ENCODE measurements at regions not wholly inside any gene's neighbourhood (a gene's known extent, or its start where the extent isn't known, plus 50 kb on each side); places are given as distances from the start of the nearest gene placed in this dataset.

DNA sequence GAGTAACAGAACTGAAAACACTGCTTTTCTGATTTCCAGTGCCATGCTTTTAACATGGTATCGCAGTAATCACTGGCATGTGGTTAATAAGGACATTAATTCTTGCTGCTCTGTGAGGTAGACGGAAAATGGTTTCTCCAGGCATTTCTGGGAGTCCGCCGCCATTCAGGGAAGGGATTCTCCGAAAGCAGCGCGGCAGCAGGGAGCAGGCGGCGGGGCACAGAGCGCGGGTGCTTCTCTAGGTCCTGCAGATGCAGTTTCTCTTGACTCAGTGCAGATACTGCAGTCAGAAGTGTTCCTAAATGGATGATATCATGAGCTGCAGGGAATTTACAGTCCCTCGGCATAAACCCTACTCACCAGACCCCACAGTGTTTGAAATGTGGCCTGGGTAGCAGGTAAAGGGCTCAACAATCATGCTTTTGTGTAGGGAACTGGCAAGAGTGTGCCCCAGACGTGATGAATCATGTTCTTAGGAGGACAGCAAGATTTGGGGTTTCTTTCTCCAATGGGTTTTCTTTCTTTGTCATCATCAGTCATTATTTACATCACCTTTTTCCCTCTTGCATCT is 338.6 kb upstream of the ARGLU1 start:
- peak in 1 of 51 donors; percentile 0 for DNase-seq

DNA sequence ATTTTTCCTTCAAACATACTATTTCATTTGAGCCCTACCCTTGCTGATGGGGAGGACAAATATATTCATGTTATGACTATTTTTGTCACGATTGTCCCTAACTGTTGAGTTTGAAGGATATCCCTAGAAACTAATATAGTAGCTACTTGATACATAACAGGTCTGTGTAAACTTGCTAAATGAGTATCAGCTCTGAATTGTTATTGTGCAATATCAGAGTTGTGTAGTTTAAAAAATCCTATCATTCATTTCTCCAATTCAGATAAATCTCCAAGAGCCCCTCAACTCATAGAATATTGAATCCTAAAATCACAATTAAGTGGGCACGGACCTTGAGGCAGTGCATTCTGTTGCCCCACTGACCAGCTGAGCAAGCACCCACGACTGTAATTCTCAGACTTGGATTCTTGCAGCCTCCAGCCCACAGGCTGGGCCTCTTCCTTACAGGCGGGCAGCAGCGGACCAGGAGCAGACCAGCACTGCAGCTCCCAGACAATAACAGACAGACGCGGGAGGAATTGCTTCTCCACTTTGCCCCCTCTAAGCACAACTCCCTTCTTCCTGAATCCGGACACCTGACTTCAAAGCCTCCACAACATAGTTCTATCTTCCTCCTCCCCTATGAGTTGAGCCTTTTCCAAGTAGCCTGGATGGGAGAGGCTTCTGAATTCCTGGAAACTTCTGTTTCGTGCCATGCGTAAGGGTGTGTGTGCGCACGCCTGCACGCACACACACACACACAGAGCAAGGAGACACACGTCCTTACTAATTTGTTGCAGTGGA is 337.6 kb upstream of the ARGLU1 start:
- DNase-seq = no peak

DNA sequence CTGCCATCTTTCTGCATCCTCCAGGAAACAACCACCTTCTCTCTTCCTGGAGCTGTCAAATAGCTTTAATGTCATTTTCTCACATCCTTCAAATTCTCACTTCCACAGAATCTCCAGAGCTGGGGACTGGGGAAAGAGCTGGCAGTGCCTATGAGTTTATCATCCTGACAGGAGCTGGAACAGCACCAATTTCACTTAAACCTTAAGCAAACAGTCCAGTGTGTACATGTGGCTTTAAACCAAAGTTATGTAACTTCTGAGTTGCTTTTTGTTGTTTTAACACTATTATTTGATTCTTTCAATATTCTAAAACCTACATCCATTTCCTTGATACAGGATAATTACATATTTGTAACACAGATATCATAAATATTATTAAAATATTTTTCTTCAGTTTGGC is 331.5 kb upstream of the ARGLU1 start:
- no peak for DNase-seq

DNA sequence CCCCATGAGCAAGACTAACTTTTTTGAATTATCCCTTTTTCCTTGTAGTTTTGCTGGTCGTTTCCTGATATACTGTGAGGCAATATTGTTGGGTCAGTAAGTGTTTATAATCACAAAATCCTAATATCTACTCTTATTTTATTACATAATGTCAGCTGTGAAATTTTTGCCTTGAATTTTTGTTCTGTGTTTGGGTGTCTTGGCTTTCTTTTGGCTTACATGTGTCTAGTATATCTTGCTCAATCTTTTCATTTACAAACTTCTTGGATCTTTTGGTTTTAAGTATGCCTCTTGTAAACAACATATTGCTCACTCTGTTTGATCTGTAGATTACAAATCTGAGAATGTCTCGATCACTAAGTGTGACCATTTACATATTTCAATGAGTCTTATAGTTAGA is 330.3 kb upstream of the ARGLU1 start:
- no peak for DNase-seq

DNA sequence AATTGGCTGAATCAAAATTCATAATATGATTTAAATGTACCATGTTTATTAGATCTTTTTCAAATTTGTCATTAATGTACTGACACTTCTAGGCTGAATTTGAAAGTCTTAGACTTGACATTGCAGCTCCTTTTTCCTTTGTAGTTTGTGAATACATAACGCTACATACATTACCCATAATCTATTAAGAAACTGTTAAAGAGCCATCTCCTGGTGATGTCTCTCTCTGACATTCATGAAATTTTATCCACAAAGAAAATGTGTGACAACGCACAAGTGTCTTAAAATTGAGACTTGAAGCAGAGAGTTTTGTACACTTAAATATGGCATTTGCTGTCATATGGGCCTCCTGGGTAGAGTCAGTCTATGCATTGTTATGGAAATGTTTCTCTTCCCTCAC is 320.2 kb upstream of the ARGLU1 start:
- DNase-seq = no peak

DNA sequence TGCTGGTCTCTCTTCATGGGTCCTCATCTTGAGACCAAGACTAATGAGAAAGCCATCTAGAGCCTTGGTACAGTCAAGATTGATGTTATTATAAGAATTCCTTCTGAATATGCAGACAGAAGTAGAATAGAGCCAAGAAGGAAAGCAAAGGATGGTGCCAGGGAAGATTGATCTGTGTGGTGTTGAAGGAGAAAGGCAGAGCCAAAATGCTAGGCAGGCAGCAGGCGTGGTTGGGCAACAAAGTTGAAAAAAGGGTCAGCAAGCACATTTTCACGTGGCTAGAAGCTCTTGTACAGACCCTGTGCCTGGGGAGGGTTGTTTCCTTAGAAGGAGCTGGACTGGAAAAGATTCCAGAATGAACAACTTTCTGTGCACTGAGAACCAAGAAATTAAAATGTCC is 319.7 kb upstream of the ARGLU1 start:
- DNase-seq = no peak

DNA sequence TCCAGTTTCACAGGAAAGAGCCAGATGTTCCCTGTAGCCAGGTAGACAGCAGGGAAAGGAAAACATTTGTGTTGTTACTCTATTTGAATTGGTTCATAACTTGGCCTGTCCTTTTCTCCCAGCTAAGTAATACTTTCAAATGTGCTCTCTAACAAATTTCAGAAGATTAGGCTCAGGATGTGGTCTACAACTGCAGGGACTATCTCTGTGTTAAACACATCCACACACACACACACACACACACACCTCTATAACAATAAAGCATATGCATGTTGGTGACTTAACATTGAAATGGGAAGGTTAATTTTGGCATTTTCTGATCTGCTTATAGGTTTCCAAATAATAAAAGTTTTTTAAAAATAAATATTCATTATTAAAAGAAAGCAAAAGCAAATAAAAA is 316.0 kb upstream of the ARGLU1 start:
- DNase-seq = no peak

DNA sequence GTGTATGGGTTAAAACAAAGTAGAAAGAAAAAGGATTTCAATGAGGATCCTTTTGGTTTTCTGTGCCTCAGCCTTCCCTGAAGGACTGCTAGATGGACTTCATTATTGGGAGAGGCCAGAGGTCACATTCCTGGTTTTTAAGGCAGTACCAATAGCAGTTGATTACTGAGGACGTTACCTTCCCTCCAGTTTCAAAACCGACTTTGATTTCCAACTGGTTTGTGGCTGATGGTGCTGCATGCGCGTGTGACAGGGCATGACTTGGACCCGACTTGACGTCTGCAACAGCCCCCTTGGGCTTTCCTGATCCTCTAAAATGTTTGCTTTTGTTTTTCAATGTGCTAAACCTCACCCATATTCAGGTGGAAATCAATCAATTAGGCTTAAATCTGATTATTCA is 314.3 kb upstream of the ARGLU1 start:
- no peak for DNase-seq

DNA sequence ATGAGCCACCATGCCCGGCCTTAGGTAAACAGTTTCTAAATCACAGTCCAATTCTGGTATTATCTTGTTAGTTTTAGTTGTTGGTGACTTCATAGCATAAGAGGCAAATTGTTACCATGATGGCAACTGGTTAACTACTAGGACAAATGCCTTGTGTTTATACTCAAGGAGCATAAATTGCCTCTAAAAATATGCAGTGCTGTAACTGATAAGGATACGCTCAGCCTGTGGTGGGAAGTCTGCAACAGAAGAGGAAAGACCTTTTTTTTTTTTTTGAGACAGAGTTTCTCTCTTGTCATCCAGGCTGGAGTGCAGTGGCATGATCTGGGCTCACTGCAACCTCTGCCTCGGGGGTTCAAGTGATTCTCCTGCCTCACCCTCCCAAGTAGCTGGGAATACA is 311.9 kb upstream of the ARGLU1 start:
- no peak for DNase-seq

DNA sequence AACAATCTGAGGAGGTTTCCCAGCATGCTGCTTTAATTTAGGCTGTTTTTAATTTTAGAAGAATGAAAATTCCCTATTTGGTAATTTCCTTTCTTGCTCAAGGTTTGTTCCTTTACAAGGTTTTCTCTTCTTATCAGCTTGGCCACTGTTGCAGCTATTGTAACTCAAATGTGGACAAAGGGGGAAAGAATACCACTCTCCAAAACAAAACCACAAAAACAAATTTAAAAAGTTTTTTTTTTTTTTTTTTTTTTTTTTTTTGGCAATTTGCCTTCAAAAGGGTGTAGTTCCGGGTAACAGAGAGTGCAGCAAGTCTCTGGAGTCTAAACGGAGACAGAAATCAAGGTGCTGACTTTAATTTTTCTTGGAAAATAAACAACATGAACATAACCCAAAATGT is 306.4 kb upstream of the ARGLU1 start:
- DNase-seq = no peak

DNA sequence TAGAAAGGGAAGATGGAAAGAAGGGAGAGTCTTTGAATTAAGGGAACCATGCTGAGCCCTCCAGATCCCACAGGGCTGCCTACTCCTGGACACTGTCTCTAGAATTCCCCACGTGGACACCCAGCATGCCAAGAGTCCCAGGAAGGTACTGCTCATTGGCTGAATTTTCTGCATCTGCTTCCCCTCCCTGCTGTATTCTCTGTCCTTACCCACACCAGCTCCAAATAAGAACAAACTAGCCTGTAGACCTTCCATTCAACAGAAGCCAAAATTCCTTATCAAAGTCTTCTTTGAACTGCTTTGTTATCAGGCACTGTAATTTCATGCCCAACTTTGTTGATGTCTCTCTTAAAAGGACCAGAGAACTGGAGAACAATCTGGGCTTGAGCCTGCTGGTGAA is 305.9 kb upstream of the ARGLU1 start:
- no peak for DNase-seq

DNA sequence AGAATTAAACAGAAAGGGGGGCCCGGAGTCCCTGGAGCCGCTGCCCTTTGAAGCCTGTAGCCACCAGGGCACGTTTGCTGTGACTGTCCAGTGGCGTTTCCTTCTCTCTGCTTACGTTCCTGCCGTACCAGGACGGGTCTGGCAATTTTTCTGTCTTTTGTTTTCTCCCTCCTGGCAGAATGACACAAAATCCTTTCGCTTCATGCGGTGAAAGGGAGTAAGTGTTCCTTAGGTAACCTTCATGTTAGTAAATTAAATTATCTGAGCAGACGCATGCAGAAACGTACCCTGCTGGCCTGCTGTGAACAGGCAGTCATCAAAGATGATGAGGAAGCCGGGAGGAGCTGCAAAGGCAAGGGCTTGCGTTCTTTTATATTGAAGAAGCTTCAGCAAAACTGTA is 299.3 kb upstream of the ARGLU1 start:
- DNase-seq = peak in 4 of 51 donors; percentile 2 to 11 (median 4)

DNA sequence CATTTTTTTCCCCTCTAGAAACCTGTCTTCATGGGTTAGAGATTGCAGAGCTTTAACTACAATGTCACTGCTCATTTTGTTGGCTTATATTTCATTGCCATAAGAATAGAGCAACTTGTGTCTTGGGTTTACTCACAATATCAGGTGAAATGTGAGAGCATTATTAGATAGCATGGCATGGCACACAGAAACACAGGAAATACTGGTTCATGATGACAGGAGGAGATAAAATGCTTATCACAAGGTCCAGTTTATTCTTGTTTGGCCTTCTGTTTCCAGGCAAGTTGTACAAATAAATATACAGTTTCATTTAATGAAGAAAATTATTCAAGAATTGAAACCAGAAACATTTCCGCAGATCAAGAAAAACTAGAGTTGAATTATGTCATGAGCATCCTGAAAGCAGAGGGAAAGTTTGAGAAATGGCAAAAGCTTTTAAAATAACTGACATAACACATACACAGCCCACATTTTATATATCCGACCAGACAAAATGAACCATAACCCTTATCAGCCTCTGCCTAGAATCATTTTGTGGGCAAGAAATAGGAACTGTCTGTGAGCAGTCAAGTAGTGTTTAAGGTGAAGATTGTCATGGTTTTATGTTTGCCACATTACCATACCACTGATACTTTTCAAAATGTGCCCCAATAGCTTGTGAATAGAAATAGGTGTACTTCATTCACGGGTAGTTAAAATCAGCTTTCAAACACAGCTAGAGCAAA is 297.9 kb upstream of the ARGLU1 start:
- DNase-seq = no peak

DNA sequence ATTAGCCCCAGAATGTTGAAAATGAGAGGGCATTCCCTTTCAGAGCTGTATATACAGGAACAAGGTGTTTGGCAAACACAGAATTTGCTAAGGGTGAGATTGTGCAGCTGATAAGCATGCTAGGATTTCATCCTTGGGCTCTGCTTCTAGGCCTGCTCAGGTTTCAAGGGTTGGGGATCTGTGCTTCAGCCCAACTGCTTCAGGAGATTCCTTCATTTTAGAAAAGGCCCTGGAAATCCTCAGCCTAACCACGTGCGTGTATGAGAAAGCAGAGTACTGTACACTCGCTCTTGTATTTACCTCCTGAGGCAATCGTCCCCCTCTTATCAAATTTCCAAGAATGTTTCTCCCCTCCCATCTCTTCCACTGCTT is 291.6 kb upstream of the ARGLU1 start:
- DNase-seq = no peak

DNA sequence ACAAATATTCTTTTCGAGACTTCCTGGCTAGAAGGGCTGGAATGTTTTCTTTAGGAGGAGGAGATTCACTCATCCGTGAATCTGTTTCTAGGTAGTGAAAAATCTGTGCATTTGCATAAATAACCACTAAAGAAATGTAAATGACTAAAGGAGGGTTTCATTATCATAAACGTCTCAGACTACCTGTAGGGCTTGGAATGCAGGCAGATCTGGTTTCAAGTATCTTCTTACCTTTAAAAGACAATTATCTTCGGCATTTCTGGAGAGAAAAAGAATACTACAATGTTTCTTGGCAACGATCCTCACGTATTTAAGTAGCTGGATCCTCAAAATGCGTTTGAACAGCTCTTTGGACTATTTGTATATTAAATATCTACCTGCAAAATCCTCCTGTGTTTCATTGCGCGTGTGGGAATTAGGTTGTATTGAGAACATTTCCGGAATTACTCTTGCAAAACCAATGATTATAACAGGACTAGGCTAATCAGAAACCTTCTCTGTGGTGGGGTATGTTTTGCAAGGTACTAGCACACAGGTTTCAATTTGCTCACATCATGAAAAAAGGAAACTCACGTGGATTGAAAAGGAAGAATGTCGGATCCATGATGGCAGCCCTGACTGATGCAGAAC is 291.1 kb upstream of the ARGLU1 start:
- no peak for DNase-seq

DNA sequence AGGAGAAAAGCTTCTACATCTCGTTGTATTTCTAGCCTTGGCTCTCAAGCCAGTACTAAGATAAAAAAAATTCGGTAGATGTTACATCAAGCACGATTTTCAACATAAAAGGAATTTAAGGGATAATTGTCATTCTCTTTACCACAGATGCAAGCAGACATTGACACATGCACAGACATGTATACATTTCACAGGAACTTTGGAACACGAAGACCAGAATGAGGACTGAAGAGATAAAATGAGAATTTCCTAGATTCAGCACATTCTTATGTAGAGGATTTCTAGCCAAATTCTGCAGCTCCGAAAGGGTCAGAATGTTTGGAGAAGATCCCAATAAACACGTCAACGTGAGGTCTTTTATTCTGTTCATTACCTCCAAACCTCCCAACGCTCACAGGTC is 284.5 kb upstream of the ARGLU1 start:
- DNase-seq = no peak

DNA sequence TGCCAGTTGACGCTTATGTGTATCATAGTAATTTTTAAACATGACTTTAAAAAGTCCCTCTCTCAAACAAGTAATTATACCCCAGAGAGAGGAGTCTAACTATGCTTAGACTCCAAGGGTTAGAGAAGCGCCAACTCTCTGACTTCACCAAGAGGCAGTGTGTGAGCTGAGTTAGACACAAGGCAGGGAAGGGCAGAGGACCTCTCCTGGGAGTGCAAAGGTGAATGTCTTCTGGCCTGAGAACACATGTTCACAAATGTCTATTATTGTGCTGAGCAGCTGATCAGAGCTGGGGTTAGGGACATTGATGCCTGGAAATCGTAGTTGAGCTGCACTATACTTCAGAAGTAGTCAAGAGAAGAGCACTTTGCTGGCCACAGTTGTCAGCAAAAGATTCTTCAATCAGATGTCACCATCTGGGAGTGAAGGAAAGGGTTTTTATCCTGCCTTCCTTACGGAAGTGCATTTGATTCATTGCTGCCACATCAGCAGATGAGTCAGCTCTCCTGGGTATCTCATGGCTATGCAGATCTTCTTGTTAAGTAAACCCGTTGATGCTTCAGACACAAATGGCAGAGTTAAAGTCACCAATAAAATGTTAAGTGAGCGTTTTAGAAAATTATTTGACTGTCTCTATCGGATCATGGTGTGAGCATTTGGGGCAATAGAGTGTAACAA is 283.2 kb upstream of the ARGLU1 start:
- no peak for DNase-seq

DNA sequence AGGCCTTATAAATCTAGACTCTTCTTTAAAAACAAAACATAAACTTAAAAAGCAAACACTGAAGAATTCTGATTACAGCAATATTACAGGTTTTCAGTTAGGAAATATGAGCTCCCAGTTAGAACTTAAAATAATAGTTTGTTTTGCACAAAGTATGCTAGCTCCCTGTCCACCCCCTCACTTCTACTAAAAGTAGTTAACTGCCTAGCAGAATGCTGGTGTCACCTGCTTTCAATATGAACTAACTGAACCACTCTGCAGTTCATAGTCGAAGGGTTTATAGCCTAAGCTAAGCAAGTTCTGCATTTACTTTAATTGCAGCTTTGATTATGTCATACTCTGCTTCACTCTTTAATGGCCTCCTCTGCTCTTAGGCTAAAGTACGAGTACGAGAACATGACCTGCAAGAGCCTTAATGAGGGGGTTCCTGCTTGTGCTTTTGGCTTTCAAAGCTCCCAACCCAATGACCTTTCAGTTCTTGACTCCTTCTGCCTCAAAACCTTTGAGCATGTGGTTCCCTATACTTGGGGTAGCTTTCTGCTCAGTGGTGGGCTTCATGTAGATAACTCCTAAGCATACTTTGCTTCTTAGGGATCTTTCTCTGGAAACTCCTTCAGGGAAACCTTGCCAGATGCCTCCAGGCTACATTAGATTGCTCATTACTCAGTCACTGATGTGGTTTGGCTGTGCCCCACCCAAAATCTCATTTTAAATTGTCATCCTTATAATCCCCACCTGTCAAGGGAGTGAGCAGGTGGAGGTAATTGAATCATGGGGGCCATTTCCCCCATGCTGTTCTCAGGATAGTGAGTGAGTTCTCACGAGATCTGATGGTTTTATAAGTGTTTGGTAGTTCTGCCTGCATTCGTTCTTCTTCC is 278.9 kb upstream of the ARGLU1 start:
- no peak for DNase-seq

DNA sequence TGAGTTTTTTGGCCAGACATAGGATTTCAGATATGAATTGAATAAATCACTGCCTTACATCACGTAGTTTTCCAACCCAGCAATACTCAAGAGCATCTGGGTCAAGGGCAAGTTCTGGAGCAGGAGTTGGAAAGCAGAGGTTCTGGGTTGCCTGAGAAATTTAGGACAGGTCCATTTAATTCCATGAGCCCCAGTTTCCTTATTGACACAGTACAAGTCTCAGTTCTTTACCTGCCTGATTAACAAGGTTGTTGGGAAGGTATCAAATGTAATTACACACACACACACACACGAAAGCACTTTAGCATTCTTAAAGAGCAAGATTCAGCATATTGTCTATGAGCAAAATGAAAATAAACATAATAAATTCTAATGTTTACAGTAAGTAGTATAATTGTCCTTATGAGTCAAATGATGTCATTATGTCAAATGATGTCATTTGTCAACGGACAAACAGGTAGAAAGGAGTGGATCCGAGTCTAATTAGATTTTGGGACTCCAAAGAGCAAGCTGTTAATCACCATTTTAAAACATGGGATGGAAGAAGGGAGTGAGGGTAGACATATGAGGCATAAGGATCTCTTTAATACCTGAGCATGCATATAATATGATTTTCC is 268.4 kb upstream of the ARGLU1 start:
- no peak for DNase-seq

DNA sequence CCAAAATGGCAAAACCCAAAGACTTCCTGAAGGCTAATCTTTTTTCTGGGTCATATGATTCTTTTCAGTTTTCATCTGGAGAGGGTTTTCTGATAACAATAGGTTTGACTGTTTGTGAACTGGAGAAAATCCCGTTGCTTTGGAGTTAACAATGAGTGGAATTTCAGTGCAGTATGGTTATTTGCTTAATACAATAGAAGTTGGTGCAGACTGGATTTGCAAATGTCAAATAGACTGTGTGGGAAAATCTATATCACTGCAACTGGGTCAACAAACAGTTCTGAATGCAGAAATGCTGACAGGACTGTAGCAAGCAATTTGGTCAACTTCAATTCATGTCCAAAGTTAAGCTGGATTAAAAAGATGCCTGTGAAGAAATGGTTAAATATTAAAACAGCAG is 267.5 kb upstream of the ARGLU1 start:
- DNase-seq = no peak

DNA sequence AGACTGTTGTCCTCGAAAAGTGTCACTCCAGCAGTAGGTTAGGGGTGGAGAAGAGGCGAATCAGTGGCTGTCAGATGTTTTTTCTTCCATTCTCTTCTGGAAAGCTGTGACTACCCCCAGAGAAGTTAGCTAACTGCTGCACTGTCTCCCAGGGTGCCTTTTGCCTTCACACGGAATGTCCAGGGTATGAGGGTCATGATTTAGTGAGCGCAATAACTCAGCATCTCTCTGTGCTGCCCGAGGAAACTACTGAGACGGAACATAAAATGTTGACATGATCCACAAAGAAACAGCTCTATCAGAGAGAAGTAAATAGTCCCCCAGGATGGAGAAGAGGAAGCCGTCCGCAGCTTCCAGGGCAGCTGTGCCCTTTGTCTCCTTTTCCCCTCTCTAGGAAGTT is 254.0 kb upstream of the ARGLU1 start:
- DNase-seq = no peak

Data from hypothalamus (tissue), 51 donors.